ENCODE measurements at regions not wholly inside any gene's neighbourhood (a gene's known extent, or its start where the extent isn't known, plus 50 kb on each side); places are given as distances from the start of the nearest gene placed in this dataset.

- TF ChIP-seq CTCF (IDR thresholded peaks at IDR 0.05; ENCODE audit: insufficient read depth, low read length), result no peak
- TF ChIP-seq REST (IDR thresholded peaks at IDR 0.05; ENCODE audit: insufficient replicate concordance, low read depth), result no peak
- no peak for TF ChIP-seq POLR2AphosphoS5 (IDR thresholded peaks at IDR 0.05; ENCODE audit: low read depth)
- TF ChIP-seq GABPA (IDR thresholded peaks at IDR 0.05; ENCODE audit: low read depth), result no peak
- no peak for TF ChIP-seq SPI1 (IDR thresholded peaks at IDR 0.05; ENCODE audit: borderline replicate concordance, low read depth)
Observed at GRCh38 chr18:75753753-75754152, 326.2 kb upstream of the SMIM21 start.

All from HL-60 (cell line).